ENCODE measurements at regions not wholly inside any gene's neighbourhood (a gene's known extent, or its start where the extent isn't known, plus 50 kb on each side); places are given as distances from the start of the nearest gene placed in this dataset.

GRCh38 chr7:46539892-46540483, 618.9 kb upstream of the IGFBP3 start:
- Histone ChIP-seq H3F3A (replicated peaks; ENCODE audit: low read depth) (no peaks in the 10 kb centered on the region), H3K4me3 (no peak overlapping the region), H3K79me2 (replicated peaks; ENCODE audit: insufficient read depth) (no peaks in the 10 kb centered on the region), H3K36me3 (ENCODE audit: insufficient read depth) (no peaks in the 10 kb centered on the region), H3K9me2 (ENCODE audit: insufficient read depth) (no peaks in the 10 kb centered on the region), H4K20me1 (replicated peaks; ENCODE audit: insufficient read depth) (no peaks in the 10 kb centered on the region), H3K4me1 (ENCODE audit: insufficient read depth) (peaks cover 25% of the 10 kb centered on the region; the same call in 1 of the 2 replicates), H3K27me3 (ENCODE audit: insufficient read depth) (peaks cover 13% of the 10 kb centered on the region), H2AFZ (peak overlapping the region; percentile 47; the same call in 1 of the 2 replicates), H3K4me2 (peak overlapping the region; percentile 48; the same call in 1 of the 2 replicates), H3K27ac (ENCODE audit: low read depth) (no peak overlapping the region)
- H3K4me3 Mint-ChIP-seq = no peak overlapping the region
- no peak overlapping the region for H3K27ac Mint-ChIP-seq
- H3K4me1 Mint-ChIP-seq = peaks cover 26% of the 10 kb centered on the region
- DNase-seq (ENCODE audit: low spot score) (peak; percentile 39), ATAC-seq (peak; percentile 88)
- H3K9me3 Mint-ChIP-seq = peaks cover 9% of the 10 kb centered on the region; the same call in 2 of the 3 replicates
- H3K36me3 Mint-ChIP-seq (ENCODE audit: low read depth) = peaks cover 8% of the 10 kb centered on the region; the same call in 2 of the 3 replicates
- TF ChIP-seq NANOG (IDR thresholded peaks at IDR 0.05; ENCODE audit: borderline replicate concordance) (no peak), POLR2AphosphoS5 (IDR thresholded peaks at IDR 0.05; ENCODE audit: low read depth) (no peak), EZH2 (IDR thresholded peaks at IDR 0.05; ENCODE audit: low read depth, unreplicated experiment) (no peak), STAT1 (IDR thresholded peaks at IDR 0.05; ENCODE audit: unreplicated experiment) (no peak), ZNF462 (CRISPR knock-in tag; IDR thresholded peaks at IDR 0.05) (no peak), EZH2phosphoT487 (IDR thresholded peaks at IDR 0.05; ENCODE audit: unreplicated experiment) (no peak)
- peaks cover 21% of the 10 kb centered on the region for H3K27me3 Mint-ChIP-seq (ENCODE audit: insufficient read depth, low read depth, poor library complexity)
